Loucy (cell line): ENCODE measurements at regions not wholly inside any gene's neighbourhood (a gene's known extent, or its start where the extent isn't known, plus 50 kb on each side); places are given as distances from the start of the nearest gene placed in this dataset.
"Not testable (repeated sequence)": the region's sequence is repeated elsewhere in the genome, so short reads cannot be mapped to it uniquely, and the experiment has no call there.

ENCODE experiments used
- H2AFZ ChIP-seq: fragments of 200-600 bp; sonication (generic); 2 replicates; pipeline ENCODE4 v1.6.0; 2016; ENCODE audit warnings: antibody characterized with exemption, mild to moderate bottlenecking, low read length, moderate library complexity
- H3F3A ChIP-seq: fragments of 200-600 bp; 2 replicates; pipeline ENCODE4 v1.6.0; 2016; ENCODE audit warnings: antibody characterized with exemption, low read depth, mild to moderate bottlenecking
- H3K27me3 ChIP-seq: fragments of 200-600 bp; sonication (generic); 2 replicates; pipeline ENCODE4 v1.6.1; 2014; ENCODE audit warnings: low read length, mild to moderate bottlenecking; ENCODE audit not compliant: insufficient read depth, poor library complexity, severe bottlenecking
- H3K36me3 ChIP-seq: fragments of 200-600 bp; sonication (generic); 2 replicates; pipeline ENCODE4 v1.6.1; 2016; ENCODE audit warnings: low read length; ENCODE audit not compliant: insufficient read depth
- H3K4me1 ChIP-seq: fragments of 200-600 bp; sonication (generic); 2 replicates; pipeline ENCODE4 v1.5.1; 2014; ENCODE audit warnings: low read length, mild to moderate bottlenecking; ENCODE audit not compliant: insufficient read depth, poor library complexity, severe bottlenecking
- H3K4me2 ChIP-seq: fragments of 200-600 bp; sonication (generic); 2 replicates; pipeline ENCODE4 v1.6.0; 2014; ENCODE audit warnings: antibody characterized with exemption, low read length, low read depth, mild to moderate bottlenecking; ENCODE audit not compliant: poor library complexity, severe bottlenecking
- H3K4me3 ChIP-seq: fragments of 200-600 bp; sonication (generic); 2 replicates; pipeline ENCODE4 v1.5.1; 2014; ENCODE audit warnings: low read length, mild to moderate bottlenecking, mixed read lengths; ENCODE audit not compliant: poor library complexity, severe bottlenecking
- H3K79me2 ChIP-seq: fragments of 200-600 bp; sonication (generic); 2 replicates; pipeline ENCODE4 v1.6.1; 2014; ENCODE audit warnings: low read length; ENCODE audit not compliant: insufficient read depth
- H3K9ac ChIP-seq: fragments of 200-600 bp; sonication (generic); 2 replicates; pipeline ENCODE4 v1.6.0; 2014; ENCODE audit warnings: mild to moderate bottlenecking, low read depth, low read length, moderate library complexity; ENCODE audit not compliant: poor library complexity, severe bottlenecking
- H3K9me2 ChIP-seq: fragments of 200-600 bp; sonication (generic); replicated peaks from 2 replicates; pipeline ENCODE4 v1.6.1; 2016; ENCODE audit warnings: low read depth, low read length, mixed read lengths
- H3K9me3 ChIP-seq: fragments of 200-600 bp; sonication (generic); 2 replicates; pipeline ENCODE4 v1.6.1; 2014; ENCODE audit warnings: mild to moderate bottlenecking, antibody characterized with exemption, low read length, low read depth; ENCODE audit not compliant: insufficient read depth
- H4K20me1 ChIP-seq: fragments of 200-600 bp; sonication (generic); 2 replicates; pipeline ENCODE4 v1.6.0; 2014; ENCODE audit warnings: antibody characterized with exemption, low read length, mild to moderate bottlenecking; ENCODE audit not compliant: insufficient read depth, poor library complexity, severe bottlenecking

DNA sequence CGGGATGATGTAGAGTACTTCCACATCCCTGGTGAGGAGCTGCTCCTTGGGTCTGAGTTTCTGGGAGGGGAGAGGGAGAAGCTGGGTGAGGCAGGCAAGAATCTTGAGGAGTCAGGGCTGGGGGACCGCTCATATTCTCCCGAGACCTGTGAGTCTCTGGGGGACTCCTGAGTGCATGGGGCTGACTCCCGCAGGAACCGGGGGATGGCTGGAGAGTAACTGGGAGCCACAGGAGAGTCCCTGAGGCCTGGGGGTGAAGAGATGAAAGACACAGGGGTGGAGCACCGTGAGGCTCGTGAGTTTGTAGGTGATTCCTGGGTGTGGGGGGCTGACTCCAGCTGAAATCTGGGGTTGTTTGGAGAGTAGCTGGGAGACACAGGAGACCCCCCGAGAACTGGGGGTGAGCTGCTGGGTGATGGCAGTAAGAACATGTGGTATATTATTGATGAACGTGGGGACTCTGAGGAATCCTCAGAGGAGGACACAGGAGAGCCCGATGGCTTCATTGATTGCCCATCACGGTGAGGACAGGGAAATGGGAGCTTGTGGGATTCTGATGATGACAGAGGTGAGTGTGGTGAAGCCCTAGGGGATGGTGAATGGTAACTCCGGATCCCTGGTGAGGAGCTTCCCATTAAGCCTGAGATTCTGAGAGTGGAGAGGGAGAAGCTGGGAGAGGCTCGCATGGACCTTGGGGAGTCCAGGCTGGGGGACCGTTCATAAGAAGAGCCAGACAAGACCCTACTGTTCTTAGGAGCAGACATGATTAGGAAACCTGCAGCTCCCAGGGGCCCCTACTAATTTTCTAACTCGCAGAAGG, 301.1 kb downstream of the CWH43 start:
- not testable (repeated sequence) for H4K20me1 ChIP-seq, H3K79me2 ChIP-seq, H3K4me2 ChIP-seq, H3K9me3 ChIP-seq, H3K4me3 ChIP-seq, H3K9me2 ChIP-seq, H3K9ac ChIP-seq, H3K4me1 ChIP-seq, H2AFZ ChIP-seq, H3K27me3 ChIP-seq, H3F3A ChIP-seq, H3K36me3 ChIP-seq

GRCh38 chr4:49287893-49288292, 301.8 kb downstream of the CWH43 start:
- H3K27me3 ChIP-seq, H3K9me2 ChIP-seq, H2AFZ ChIP-seq, H3K4me1 ChIP-seq, H3K79me2 ChIP-seq, H3K9me3 ChIP-seq, H3K4me2 ChIP-seq, H3K9ac ChIP-seq, H4K20me1 ChIP-seq, H3K36me3 ChIP-seq, H3K4me3 ChIP-seq, H3F3A ChIP-seq: not testable (repeated sequence)

GRCh38 chr4:49288796-49289195, 302.7 kb downstream of the CWH43 start:
- H3K27me3 ChIP-seq, H3K9me3 ChIP-seq, H3K79me2 ChIP-seq, H4K20me1 ChIP-seq, H3F3A ChIP-seq, H3K4me1 ChIP-seq, H3K4me3 ChIP-seq, H3K9ac ChIP-seq, H3K36me3 ChIP-seq, H2AFZ ChIP-seq, H3K4me2 ChIP-seq, H3K9me2 ChIP-seq: not testable (repeated sequence)

GRCh38 chr4:49314815-49315214, 328.7 kb downstream of the CWH43 start:
- not testable (repeated sequence) for H3K36me3 ChIP-seq, H3K9ac ChIP-seq, H3K27me3 ChIP-seq, H3K79me2 ChIP-seq, H3K4me1 ChIP-seq, H4K20me1 ChIP-seq, H3K9me3 ChIP-seq, H3K9me2 ChIP-seq, H3F3A ChIP-seq, H2AFZ ChIP-seq, H3K4me2 ChIP-seq, H3K4me3 ChIP-seq

DNA sequence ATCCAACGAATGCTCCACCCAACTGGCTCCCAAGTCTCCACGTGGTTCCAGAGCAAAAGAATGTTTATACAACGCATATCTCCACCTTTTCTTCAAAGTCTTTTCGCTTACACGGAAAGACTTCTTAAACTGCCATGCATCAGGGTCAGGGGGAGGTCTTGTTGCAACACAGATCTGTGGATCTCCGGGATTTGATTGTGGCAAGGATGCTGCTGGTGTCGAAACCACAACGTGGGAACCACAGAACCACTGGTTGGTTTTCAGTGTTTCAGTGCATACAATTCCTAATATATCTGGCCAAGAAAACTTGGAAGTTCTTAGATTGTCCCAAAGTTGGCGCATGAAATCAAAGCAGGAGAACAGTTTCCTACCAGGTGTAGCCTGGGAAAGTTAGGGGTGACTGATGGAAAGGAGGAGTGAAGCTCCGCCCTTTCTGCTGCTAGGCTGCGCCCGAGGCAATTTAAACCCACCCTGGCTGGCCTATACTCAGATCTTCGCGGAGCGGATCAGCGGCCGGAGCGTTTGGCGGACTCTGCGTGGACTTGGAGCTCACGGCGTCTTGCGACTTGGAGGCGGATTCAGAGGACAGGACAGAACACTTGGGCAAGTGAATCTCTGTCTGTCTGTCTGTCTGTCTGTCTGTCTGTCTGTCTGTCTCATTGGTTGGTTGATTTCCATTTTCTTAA, 334.8 kb downstream of the CWH43 start:
- H3F3A ChIP-seq, H3K79me2 ChIP-seq, H3K9me2 ChIP-seq, H3K4me2 ChIP-seq, H3K9me3 ChIP-seq, H3K4me3 ChIP-seq, H4K20me1 ChIP-seq, H3K4me1 ChIP-seq, H3K27me3 ChIP-seq, H2AFZ ChIP-seq, H3K36me3 ChIP-seq, H3K9ac ChIP-seq: not testable (repeated sequence)

DNA sequence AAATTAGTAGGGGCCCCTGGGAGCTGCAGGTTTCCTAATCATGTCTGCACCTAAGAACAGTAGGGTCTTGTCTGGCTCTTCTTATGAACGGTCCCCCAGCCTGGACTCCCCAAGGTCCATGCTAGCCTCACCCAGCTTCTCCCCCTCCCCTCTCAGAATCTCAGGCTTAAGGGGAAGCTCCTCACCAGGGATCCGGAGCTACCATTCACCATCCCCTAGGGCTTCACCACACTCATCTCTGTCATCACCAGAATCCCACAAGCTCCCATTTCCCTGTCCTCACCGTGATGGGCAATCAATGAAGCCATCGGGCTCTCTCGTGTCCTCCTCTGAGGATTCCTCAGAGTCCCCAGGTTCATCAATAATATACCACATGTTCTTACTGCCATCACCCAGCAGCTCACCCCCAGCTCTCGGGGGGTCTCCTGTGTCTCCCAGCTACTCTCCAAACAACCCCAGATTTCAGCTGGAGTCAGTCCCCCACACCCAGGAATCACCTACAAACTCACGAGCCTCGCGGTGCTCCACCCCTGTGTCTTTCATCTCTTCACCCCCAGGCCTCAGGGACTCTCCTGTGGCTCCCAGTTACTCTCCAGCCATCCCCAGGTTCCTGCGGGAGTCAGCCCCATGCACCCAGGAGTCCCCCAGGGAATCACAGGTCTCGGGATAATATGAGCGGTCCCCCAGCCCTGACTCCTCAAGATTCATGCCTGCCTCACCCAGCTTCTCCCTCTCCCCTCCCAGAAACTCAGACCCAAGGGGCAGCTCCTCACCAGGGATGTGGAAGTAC, 335.6 kb downstream of the CWH43 start:
- H3K4me3 ChIP-seq, H3K4me2 ChIP-seq, H3K36me3 ChIP-seq, H4K20me1 ChIP-seq, H3F3A ChIP-seq, H3K9me2 ChIP-seq, H3K27me3 ChIP-seq, H3K79me2 ChIP-seq, H3K9ac ChIP-seq, H3K9me3 ChIP-seq, H3K4me1 ChIP-seq, H2AFZ ChIP-seq: not testable (repeated sequence)
